PC-9 (cell line): ENCODE measurements at regions not wholly inside any gene's neighbourhood (a gene's known extent, or its start where the extent isn't known, plus 50 kb on each side); places are given as distances from the start of the nearest gene placed in this dataset.

Experiments used
- CTCF ChIP-seq: fragments of 200-600 bp; sonication (generic); conservative IDR thresholded peaks from 2 replicates; pipeline ENCODE4 v1.6.1; 2017; ENCODE audit warnings: mixed run types, antibody characterized with exemption, mild to moderate bottlenecking, moderate library complexity
- EZH2 ChIP-seq: fragments of 200-600 bp; sonication (generic); IDR thresholded peaks from 2 replicates; pipeline ENCODE4 v1.8.0; 2017; ENCODE audit warnings: antibody characterized with exemption, low read depth

- TF ChIP-seq CTCF: no peak
- TF ChIP-seq EZH2: no peak
Observed at GRCh38 chr12:75713434-75713833, 202.0 kb upstream of the KRR1 start.
